HepG2 (cell line): ENCODE measurements at regions not wholly inside any gene's neighbourhood (a gene's known extent, or its start where the extent isn't known, plus 50 kb on each side); places are given as distances from the start of the nearest gene placed in this dataset.
A peak's percentile ranks its signal among the peaks of the same experiment; 100 is the strongest.

Experiments
- ATAC-seq: fragments of 200-7000 bp; cut with Tn5 transposase; 3 replicates; pipeline ENCODE4 v1.9.1; 2020; ENCODE audit warnings: mild to moderate bottlenecking, moderate library complexity
- BruUV-seq: library from RNA; stranded (reverse); fragments of 400-500 nt; replicated peaks from 2 replicates; lab custom pipeline; 2021; lab: Mats Ljungman, UMichigan
- CTCF ChIA-PET: fragments of 300-600 bp; formaldehyde crosslinking; extraction: SDS; loops from one replicate; lab custom pipeline; 2021; ENCODE audit warnings: low total read pairs, inconsistent platforms, low intra/inter-chr PET ratio; lab: Yijun Ruan, JAX
- POLR2A ChIA-PET: fragments of 350-600 bp; sonication (Branson Sonifier 250); formaldehyde crosslinking; loops from one replicate; lab custom pipeline; 2020; ENCODE audit warnings: antibody characterized with exemption, inconsistent platforms; lab: Yijun Ruan, JAX
- DNase-seq: peaks from one replicate; pipeline ENCODE4 v3.0.0-alpha.2; 2015; ENCODE audit warnings: low spot score
- FAIRE-seq: peaks from 3 replicates; lab custom pipeline; 2011; peaks lifted over from hg19 to GRCh38; lab: Jason Lieb, UNC
- H2AFZ ChIP-seq: one replicate; pipeline ENCODE4 v1.6.1; 2011; ENCODE audit warnings: low read length, inconsistent platforms
- H3K27ac ChIP-seq: fragments of 300-600 bp; 3 replicates; pipeline ENCODE4 v1.8.0; 2011; ENCODE audit warnings: mixed run types, mild to moderate bottlenecking, mixed read lengths, low read length, inconsistent platforms; ENCODE audit not compliant: insufficient read depth; ENCODE audit errors: extremely low read length
- H3K27me3 ChIP-seq, 2 experiments: fragments of 200-600 bp in 1 of 2; 2 replicates in 1 of 2; 3 replicates in 1 of 2; pipeline versions ENCODE4 v1.6.0 to v1.8.0; 2011; ENCODE audit warnings: low read length in 2 of 2, mild to moderate bottlenecking in 2 of 2, moderate library complexity in 2 of 2, inconsistent platforms in 1 of 2; ENCODE audit not compliant: insufficient read depth in 2 of 2, control insufficient read depth in 1 of 2
- H3K36me3 ChIP-seq, 2 experiments: fragments of 200-600 bp in 1 of 2; replicated peaks in 1 of 2; 2 replicates in 1 of 2; 3 replicates in 1 of 2; pipeline versions ENCODE4 v1.5.1 to v1.8.0; 2011; ENCODE audit warnings: low read length in 2 of 2, inconsistent platforms in 1 of 2; ENCODE audit not compliant: insufficient read depth in 2 of 2, control insufficient read depth in 1 of 2
- H3K4me1 ChIP-seq: 2 replicates; pipeline ENCODE4 v1.5.1; 2012; ENCODE audit warnings: low read length, inconsistent platforms; ENCODE audit not compliant: insufficient read depth
- H3K4me2 ChIP-seq: 2 replicates; pipeline ENCODE4 v1.6.0; 2011; ENCODE audit warnings: low read depth, low read length, inconsistent platforms
- H3K4me3 ChIP-seq, 3 experiments: fragments of 200-600 bp in 1 of 3; sonication (generic), shearing (Covaris generic) in 1 of 3; replicated peaks in 1 of 3; 2 replicates each; pipeline ENCODE4 v1.5.1; 2011 to 2016; ENCODE audit warnings: low read length in 3 of 3, inconsistent platforms in 2 of 3, low read depth in 2 of 3, mild to moderate bottlenecking in 2 of 3, control low read depth in 1 of 3, mixed read lengths in 1 of 3; ENCODE audit not compliant: insufficient read depth in 1 of 3
- H3K79me2 ChIP-seq: one replicate; pipeline ENCODE4 v1.6.1; 2011; ENCODE audit warnings: low read length, inconsistent platforms; ENCODE audit not compliant: insufficient read depth
- H3K9ac ChIP-seq: 2 replicates; pipeline ENCODE4 v1.6.0; 2011; ENCODE audit warnings: mild to moderate bottlenecking, low read depth, low read length, inconsistent platforms; ENCODE audit not compliant: insufficient read depth
- H3K9me3 ChIP-seq: 2 replicates; pipeline ENCODE4 v1.5.1; 2012; ENCODE audit warnings: mild to moderate bottlenecking, low read length
- H4K20me1 ChIP-seq: 2 replicates; pipeline ENCODE4 v1.6.0; 2011; ENCODE audit warnings: inconsistent platforms, mild to moderate bottlenecking, low read length, moderate library complexity; ENCODE audit not compliant: insufficient read depth
- JUND ChIP-seq: sonication (generic); formaldehyde crosslinking; IDR thresholded peaks from 2 replicates; pipeline ENCODE4 v1.8.0; 2022; ENCODE audit warnings: mild to moderate bottlenecking, missing genetic modification reagents
- MTA3 ChIP-seq: sonication (generic); formaldehyde crosslinking; IDR thresholded peaks from 2 replicates; pipeline ENCODE4 v1.4.0; 2020; ENCODE audit warnings: missing genetic modification reagents
- SOX5 ChIP-seq: IDR thresholded peaks from 2 replicates; pipeline ENCODE4 v1.6.1; 2016; ENCODE audit warnings: borderline replicate concordance
- TEAD3 ChIP-seq: optimal IDR thresholded peaks from 2 replicates; pipeline ENCODE3; 2016; ENCODE audit warnings: borderline replicate concordance
- TP53 ChIP-seq: sonication (generic); formaldehyde crosslinking; conservative IDR thresholded peaks from 2 replicates; pipeline ENCODE4 v1.4.0; 2020; ENCODE audit warnings: missing genetic modification reagents
- ZBTB39 ChIP-seq: sonication (generic); formaldehyde crosslinking; IDR thresholded peaks from 2 replicates; pipeline ENCODE4 v1.5.0; 2020; ENCODE audit warnings: missing genetic modification reagents
- ZBTB7A ChIP-seq: sonication (generic); formaldehyde crosslinking; IDR thresholded peaks from 2 replicates; pipeline ENCODE4 v1.8.0; 2022; ENCODE audit warnings: mild to moderate bottlenecking, missing genetic modification reagents
- ZC3H4 ChIP-seq: sonication (generic); formaldehyde crosslinking; IDR thresholded peaks from 2 replicates; pipeline ENCODE4 v1.4.0; 2020; ENCODE audit warnings: missing genetic modification reagents, borderline replicate concordance
- ZMYM3 ChIP-seq: sonication (generic); formaldehyde crosslinking; IDR thresholded peaks from 2 replicates; pipeline ENCODE4 v1.5.1; 2020; ENCODE audit warnings: mild to moderate bottlenecking, missing genetic modification reagents
- ZNF121 ChIP-seq: sonication (generic); formaldehyde crosslinking; IDR thresholded peaks from 2 replicates; pipeline ENCODE4 v1.5.0; 2020; ENCODE audit warnings: mild to moderate bottlenecking, missing genetic modification reagents
- ZNF563 ChIP-seq: sonication (generic); formaldehyde crosslinking; IDR thresholded peaks from 2 replicates; pipeline ENCODE4 v1.8.0; 2022; ENCODE audit warnings: mild to moderate bottlenecking, moderate library complexity, missing genetic modification reagents
- ZNF777 ChIP-seq: sonication (generic); formaldehyde crosslinking; IDR thresholded peaks from 2 replicates; pipeline ENCODE4 v1.4.0; 2020; ENCODE audit warnings: missing genetic modification reagents
- ZSCAN31 ChIP-seq: sonication (generic); formaldehyde crosslinking; IDR thresholded peaks from 2 replicates; pipeline ENCODE4 v1.5.0; 2020; ENCODE audit warnings: low read depth, mild to moderate bottlenecking, missing genetic modification reagents
- WGBS: methylation state at CpG from one replicate; pipeline ENCODE4 v1.1.6; 2017; ENCODE audit warnings: low lambda C conversion rate; 5-methylcytosine and 5-hydroxymethylcytosine counted together
- in situ Hi-C: cut with HindIII; loops from 2 replicates; pipeline ENCODE4 v1.10.0; 2017; ENCODE audit warnings: low pct_unique_long_range_greater_than_20kb; ENCODE audit not compliant: extremely low pct_ligation_motif_present
- intact Hi-C: fragments of 100-400 bp; cut with micrococcal nuclease; formaldehyde crosslinking; loops from one replicate; pipeline ENCODE4 v1.10.0; 2022; ENCODE audit not compliant: unreplicated experiment
- TF ChIP-seq, protein P1 (sequence below): sonication (generic); formaldehyde crosslinking; IDR thresholded peaks from 2 replicates; pipeline ENCODE4 v1.4.0; 2020; ENCODE audit warnings: missing genetic modification reagents, mild to moderate bottlenecking, borderline replicate concordance

DNA sequence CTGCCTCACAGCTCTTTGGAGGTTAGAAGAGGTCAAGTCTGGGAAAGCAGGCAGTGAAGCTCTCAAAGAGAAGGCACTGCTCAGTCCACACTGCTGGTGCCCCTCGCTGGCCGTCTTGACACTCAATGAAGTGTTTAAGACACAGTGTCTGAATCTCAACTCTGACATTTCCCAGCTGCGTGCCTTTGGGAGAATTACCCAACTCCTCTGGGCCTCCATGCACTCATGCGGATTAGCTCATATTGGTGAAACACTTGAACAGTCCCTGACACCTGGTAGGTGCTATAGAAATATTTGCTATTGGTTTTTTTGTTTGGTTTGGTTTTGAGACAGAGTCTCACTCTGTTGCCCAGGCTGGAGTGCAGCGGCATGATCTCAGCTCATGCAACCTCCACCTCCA, 281.0 kb downstream of the SRBD1 start:
- H3K4me1 ChIP-seq: peaks cover 49% of the 10 kb centered on the region
- H4K20me1 ChIP-seq: no peaks in the 10 kb centered on the region
- H3K79me2 ChIP-seq: no peaks in the 10 kb centered on the region
- no peak for FAIRE-seq
- POLR2A ChIA-PET: interaction anchor here (0.9 to 4.2 kb wide), 5 partner anchors 15 to 92 kb away, joined by 3 to 22 read pairs (median 5); no protein-coding TSS in a partner anchor
- WGBS: 22% methylated on average over 5 of the region's 5 CpGs
- no TSS peak for BruUV-seq
- no peaks in the 10 kb centered on the region for H3K36me3 ChIP-seq
- H2AFZ ChIP-seq: no peak overlapping the region
- no peak overlapping the region for H3K27ac ChIP-seq
- TF ChIP-seq TEAD3 (CRISPR knock-in tag) (peak; percentile 8), ZSCAN31 (CRISPR knock-in tag) (no peak), ZNF563 (CRISPR knock-in tag) (no peak), ZNF777 (CRISPR knock-in tag) (0 out of 2 replicates have a peak, but pooled peaks have one; percentile 4), ZNF121 (CRISPR knock-in tag) (no peak), MTA3 (CRISPR knock-in tag) (no peak)
- TF ChIP-seq, all 625 proteins: peak for 2
- H3K9ac ChIP-seq: no peak overlapping the region
- H3K9me3 ChIP-seq: no peaks in the 10 kb centered on the region
- peak overlapping the region; percentile 38 for H3K4me2 ChIP-seq
- ATAC-seq (no peak), DNase-seq (no peak)
- intact Hi-C loops: no loop called here
- H3K27me3 ChIP-seq: peaks cover 4 to 56% of the 10 kb centered on the region in 2 experiments; a peak in 4 of 5 replicates
- no peak overlapping the region for H3K4me3 ChIP-seq
- in situ Hi-C loops: no loop called here
- CTCF ChIA-PET: no interaction called here

GRCh38 chr2:45329045-45329677, 281.9 kb downstream of the SRBD1 start:
- peak overlapping the region; percentile 13; the same call in 1 of the 2 replicates for H3K4me2 ChIP-seq
- POLR2A ChIA-PET: interaction anchor here (4.2 kb wide), 1 partner anchor 56 kb away, joined by 22 read pairs; no protein-coding TSS in a partner anchor
- TF ChIP-seq, protein P1, sequence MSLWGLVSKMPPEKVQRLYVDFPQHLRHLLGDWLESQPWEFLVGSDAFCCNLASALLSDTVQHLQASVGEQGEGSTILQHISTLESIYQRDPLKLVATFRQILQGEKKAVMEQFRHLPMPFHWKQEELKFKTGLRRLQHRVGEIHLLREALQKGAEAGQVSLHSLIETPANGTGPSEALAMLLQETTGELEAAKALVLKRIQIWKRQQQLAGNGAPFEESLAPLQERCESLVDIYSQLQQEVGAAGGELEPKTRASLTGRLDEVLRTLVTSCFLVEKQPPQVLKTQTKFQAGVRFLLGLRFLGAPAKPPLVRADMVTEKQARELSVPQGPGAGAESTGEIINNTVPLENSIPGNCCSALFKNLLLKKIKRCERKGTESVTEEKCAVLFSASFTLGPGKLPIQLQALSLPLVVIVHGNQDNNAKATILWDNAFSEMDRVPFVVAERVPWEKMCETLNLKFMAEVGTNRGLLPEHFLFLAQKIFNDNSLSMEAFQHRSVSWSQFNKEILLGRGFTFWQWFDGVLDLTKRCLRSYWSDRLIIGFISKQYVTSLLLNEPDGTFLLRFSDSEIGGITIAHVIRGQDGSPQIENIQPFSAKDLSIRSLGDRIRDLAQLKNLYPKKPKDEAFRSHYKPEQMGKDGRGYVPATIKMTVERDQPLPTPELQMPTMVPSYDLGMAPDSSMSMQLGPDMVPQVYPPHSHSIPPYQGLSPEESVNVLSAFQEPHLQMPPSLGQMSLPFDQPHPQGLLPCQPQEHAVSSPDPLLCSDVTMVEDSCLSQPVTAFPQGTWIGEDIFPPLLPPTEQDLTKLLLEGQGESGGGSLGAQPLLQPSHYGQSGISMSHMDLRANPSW (CRISPR knock-in tag): no peak
- TF ChIP-seq ZMYM3 (CRISPR knock-in tag) (peak; percentile 42; the same call in 1 of the 2 replicates), ZBTB7A (CRISPR knock-in tag) (no peak), ZBTB39 (no peak), SOX5 (CRISPR knock-in tag) (0 out of 2 replicates have a peak, but pooled peaks have one; percentile 20), ZC3H4 (CRISPR knock-in tag) (no peak), TP53 (CRISPR knock-in tag) (no peak), JUND (CRISPR knock-in tag) (peak; percentile 82)

More at GRCh38 chr2:45329045-45329677, 281.9 kb downstream of the SRBD1 start:
- H3K27ac ChIP-seq: no peak overlapping the region
- ATAC-seq (peak; percentile 92), FAIRE-seq (no peak), DNase-seq (peak; percentile 67)
- H3K27me3 ChIP-seq: peaks cover 4 to 51% of the 10 kb centered on the region in 2 experiments; a peak in 4 of 5 replicates
- WGBS: 23% methylated on average over 7 of the region's 7 CpGs
- intact Hi-C loops (loop anchor here (1.0 to 5.0 kb wide), 2 partner anchors 72 to 91 kb away; no protein-coding TSS in a partner anchor), in situ Hi-C loops (no loop called here)
- peaks cover 49% of the 10 kb centered on the region for H3K4me1 ChIP-seq
- no peaks in the 10 kb centered on the region for H3K36me3 ChIP-seq
- no peaks in the 10 kb centered on the region for H3K79me2 ChIP-seq
- H4K20me1 ChIP-seq: no peaks in the 10 kb centered on the region
- H2AFZ ChIP-seq: no peak overlapping the region
- peaks cover under 1% of the 10 kb centered on the region; the same call in 1 of the 2 replicates for H3K9me3 ChIP-seq
- no peak overlapping the region for H3K9ac ChIP-seq
- CTCF ChIA-PET: no interaction called here
- no TSS peak for BruUV-seq
- H3K4me3 ChIP-seq: no peak overlapping the region
